ENCODE measurements at regions not wholly inside any gene's neighbourhood (a gene's known extent, or its start where the extent isn't known, plus 50 kb on each side); places are given as distances from the start of the nearest gene placed in this dataset.
"Not testable (repeated sequence)": the region's sequence is repeated elsewhere in the genome, so short reads cannot be mapped to it uniquely, and the experiment has no call there.

GRCh38 chr1:99062192-99062591 lies 57.5 kb upstream of the PLPPR5 start:
- no peak for DNase-seq

GRCh38 chr1:99069146-99069545 lies 64.5 kb upstream of the PLPPR5 start:
- DNase-seq, result no peak

GRCh38 chr1:99078529-99078928 lies 73.9 kb upstream of the PLPPR5 start:
- not testable (repeated sequence) for DNase-seq

GRCh38 chr1:99082366-99082765 lies 77.7 kb upstream of the PLPPR5 start:
- no peak for DNase-seq

DNA sequence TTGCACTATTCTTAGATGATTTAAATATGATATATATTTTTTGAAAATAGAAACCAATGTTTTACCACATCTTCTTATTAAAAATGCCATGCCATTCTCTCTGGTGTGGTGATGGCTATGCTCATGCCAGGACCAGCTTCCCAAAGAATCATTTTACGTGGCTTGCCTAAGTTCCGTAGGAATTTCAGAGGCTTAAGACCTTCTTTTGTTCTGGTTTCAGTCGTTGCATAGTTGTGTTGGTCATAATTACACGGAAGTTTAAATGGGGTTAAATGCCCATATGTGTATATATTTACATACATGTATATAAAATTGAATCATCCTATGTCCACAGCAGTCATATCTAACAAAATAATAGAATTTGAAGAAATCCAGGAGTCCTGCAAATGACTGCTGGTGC lies 78.7 kb upstream of the PLPPR5 start:
- DNase-seq, result no peak

GRCh38 chr1:99084562-99084961 lies 79.9 kb upstream of the PLPPR5 start:
- DNase-seq, result no peak

DNA sequence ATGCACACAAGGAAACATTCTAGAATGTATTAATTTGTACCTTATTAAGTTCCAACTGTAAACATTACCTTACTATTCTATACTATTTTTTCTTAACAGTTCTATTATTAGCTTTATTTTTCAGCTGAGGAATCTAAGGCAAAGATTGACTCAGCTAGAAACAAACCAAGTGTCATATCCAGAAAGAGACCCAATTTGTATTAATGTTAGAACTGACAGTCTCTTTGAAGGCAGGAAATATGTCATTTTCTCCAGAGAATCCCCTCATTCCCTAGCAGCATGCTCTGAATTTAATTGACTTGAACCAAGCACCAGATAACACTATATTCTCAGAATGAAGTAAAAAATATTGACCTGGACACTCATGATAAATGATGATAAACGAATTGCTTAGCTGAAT lies 81.4 kb upstream of the PLPPR5 start:
- DNase-seq, result no peak

- no peak for DNase-seq
Measured at GRCh38 chr1:99098589-99098988, 93.9 kb upstream of the PLPPR5 start.

- DNase-seq, result no peak
Measured at GRCh38 chr1:99106274-99106673, 101.6 kb upstream of the PLPPR5 start.

- DNase-seq, result no peak
Measured at GRCh38 chr1:99107680-99108079, 103.0 kb upstream of the PLPPR5 start.

GRCh38 chr1:99110140-99111041 lies 105.7 kb upstream of the PLPPR5 start:
- no peak for DNase-seq

GRCh38 chr1:99115231-99115630 lies 110.6 kb upstream of the PLPPR5 start:
- DNase-seq, result no peak

DNA sequence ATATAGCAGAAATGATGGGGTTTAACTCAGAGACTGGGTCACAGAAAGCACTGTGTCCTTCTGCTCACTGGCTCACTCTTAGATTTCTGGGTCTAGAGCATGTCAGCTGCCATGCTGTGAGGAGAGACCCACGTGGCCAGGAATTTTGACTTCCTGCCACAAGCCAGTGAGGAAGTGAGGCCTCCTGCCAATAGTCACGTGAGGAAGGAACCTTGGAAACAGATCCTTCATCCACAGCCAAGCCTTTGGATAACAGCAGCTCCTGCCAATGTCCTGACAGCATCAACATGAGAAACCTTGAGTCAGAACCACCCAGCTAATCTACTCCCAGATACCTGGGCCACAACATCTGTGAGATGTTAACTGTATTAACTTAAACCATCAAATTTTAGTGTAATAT lies 114.5 kb upstream of the PLPPR5 start:
- no peak for DNase-seq

- no peak for DNase-seq
Measured at GRCh38 chr1:99122039-99122438, 117.4 kb upstream of the PLPPR5 start.

- DNase-seq, result no peak
Measured at GRCh38 chr1:99123936-99124335, 119.3 kb upstream of the PLPPR5 start.

GRCh38 chr1:99131546-99131945 lies 126.9 kb upstream of the PLPPR5 start:
- DNase-seq, result no peak

GRCh38 chr1:99133756-99134500 lies 129.3 kb upstream of the PLPPR5 start:
- no peak for DNase-seq

DNA sequence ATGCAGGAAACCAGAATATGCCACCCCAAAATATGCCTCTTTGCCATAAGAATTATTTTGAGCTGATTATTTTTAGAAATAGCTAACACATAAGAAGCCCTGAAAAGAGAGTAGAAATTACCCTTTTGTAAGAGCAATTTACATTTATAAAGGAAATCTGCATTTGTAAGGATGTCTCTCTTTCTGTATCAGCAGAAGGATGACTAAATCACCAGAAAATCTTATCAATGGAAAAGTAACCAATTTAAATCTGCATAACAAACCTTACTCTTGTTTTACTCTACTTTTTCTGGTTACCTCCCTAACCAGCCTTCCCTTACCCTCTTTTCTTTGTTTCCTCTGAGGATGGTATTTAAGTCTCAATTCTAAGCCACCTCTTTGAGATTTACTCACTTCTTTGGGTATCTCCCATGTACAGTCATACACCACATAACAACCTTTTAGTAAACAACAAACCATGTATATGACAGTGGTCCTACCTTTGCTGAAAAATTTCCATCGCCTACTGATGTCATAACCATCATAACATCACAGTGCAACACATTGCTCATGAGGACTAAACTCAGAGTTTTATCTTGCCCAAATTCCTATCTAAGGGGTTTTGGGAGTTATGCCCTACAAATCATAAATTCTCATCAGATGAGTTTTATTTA lies 126.6 kb upstream of the PLPPR4 start:
- DNase-seq, result no peak

- DNase-seq, result no peak
Measured at GRCh38 chr1:99139876-99140275, 124.4 kb upstream of the PLPPR4 start.

DNA sequence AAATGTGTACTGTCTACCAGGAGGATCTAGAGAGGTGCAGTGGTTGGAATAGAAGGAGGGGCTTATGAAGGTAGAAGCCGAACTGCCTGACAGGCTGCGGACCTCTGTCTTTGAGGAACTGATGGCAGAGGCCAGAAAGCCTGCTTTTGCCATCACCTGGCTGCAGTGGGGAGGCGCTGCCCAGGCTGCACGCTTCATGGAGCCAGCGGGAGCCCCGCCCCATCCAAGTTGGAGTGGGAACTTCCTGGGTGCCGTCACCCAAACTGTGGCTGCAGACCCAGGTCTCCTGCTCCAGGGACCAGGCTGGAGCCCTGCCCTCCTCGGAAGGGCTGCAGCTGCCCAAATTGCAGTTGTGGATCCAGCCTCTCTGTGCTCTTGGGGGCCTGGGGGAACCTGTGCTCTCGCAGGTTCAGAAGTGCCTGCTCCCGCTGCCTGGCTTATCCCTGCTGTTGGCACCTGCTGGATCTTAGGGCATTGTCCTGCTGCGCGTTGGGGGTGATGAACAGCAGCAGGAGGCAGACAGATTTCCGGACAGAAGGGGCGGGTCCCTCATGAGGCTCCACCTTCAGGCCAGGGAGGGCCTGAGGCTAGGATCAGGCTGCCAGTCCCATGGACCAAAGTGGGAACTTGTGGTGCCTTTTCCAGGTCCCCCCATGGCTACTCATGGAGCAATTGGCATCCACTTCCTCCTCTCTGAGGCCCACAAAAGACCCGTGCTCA lies 118.0 kb upstream of the PLPPR4 start:
- no peak for DNase-seq

GRCh38 chr1:99149952-99150351 lies 114.3 kb upstream of the PLPPR4 start:
- no peak for DNase-seq

- no peak for DNase-seq
Measured at GRCh38 chr1:99152132-99152531, 112.2 kb upstream of the PLPPR4 start.

GRCh38 chr1:99163671-99164070 lies 100.6 kb upstream of the PLPPR4 start:
- no peak for DNase-seq
